Right kidney (tissue), 1 donor: ENCODE measurements at regions not wholly inside any gene's neighbourhood (a gene's known extent, or its start where the extent isn't known, plus 50 kb on each side); places are given as distances from the start of the nearest gene placed in this dataset.
"Not testable (repeated sequence)": the region's sequence is repeated elsewhere in the genome, so short reads cannot be mapped to it uniquely, and the experiment has no call there.

Source experiments
- DNase-seq: peaks from one replicate; pipeline ENCODE4 v3.0.0-alpha.2; 2016

GRCh38 chr21:5103880-5104561 is 5417.4 kb upstream of the TPTE start:
- DNase-seq: not testable (repeated sequence)

- DNase-seq: not testable (repeated sequence)
Observed at GRCh38 chr21:5104562-5104928, 5416.8 kb upstream of the TPTE start.

DNA sequence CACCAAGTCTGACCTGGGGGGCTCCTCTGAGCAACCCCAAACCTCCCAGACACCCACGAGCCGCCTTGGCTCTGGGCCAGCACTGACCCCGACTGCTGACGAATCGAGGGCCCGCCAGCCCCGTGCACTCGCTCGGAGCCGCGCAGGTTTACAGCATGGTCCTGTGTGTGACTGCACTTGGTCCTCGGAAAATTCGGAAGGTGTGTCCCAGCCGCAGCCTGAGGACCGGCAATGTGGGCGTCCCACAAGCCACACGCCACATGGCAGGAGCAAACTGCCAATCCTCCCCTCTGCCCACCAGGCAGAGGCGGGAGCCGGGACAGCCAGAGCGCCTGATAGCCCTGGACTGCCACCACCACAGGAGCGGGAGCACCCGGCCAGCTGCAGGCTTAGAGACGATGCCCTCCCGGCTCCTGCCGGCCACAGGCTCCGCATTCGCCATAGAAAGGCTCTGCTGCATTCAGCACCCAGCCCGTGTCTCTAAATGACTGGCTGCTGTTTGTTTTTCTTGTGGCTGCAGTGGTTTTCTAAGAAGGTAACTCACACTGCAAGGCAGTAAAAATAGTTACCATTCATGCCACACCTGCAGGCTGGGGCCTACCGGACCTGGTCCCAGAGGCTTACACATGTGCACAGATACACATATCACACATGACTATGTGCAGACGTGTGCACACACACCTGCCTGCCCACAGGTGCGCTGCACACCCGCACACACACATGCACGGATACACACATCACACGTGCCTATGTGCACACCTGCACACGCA is 5415.3 kb upstream of the TPTE start:
- not testable (repeated sequence) for DNase-seq

DNA sequence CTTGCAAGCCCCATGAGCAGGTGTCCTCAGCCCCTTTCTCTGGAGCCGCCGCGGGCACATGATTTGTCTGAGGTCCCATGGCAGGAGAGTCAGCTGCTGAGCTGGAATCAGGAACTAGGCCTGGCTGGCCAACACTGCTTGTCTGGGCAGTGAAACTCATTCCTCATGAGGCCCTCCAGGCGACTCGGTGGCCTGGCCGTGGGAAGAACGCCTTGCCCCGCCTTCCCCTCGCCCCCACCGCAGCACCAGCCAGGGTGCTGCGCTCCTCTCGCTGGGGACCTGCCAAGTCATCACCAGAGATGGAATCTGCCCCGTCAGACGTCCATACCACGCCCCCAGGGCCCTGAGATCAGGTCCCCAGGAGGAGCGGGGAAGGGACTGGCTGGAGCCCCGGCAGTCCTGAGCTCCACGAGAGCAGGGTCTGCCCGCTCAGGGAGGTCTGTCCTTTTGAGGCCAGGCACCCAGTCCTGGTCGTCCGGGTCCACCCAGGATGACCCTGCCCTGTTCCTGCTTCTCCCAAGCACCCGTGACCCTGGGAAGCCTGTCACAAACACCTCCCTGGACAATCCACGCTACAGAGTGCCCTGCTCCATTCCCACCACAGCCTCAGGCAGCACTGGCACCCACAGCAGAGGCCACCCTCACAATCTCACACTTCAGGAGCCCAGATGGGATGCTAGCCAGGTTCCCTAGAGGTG is 5414.5 kb upstream of the TPTE start:
- not testable (repeated sequence) for DNase-seq

DNA sequence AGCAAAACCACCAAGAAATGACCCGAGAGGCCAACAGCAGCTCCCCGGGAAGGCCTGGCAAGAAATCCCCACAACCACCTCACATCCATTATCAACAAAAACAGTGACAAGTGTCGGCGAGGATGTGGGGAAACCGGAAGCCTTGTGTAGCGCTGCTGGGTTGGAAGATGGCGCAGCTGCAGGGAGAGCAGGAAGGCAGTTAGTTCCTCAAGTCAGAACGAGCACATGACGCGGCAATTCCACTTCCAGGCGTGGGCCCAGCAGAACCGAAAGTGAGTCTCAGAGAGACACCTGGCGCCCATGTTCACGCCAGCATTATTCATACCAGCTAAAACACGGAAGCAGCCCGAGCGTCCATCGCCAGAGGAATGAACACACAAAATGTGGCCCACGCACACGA is 5413.7 kb upstream of the TPTE start:
- DNase-seq: not testable (repeated sequence)

GRCh38 chr21:5108048-5108775 is 5413.2 kb upstream of the TPTE start:
- not testable (repeated sequence) for DNase-seq

GRCh38 chr21:5111197-5111596 is 5410.2 kb upstream of the TPTE start:
- not testable (repeated sequence) for DNase-seq

DNA sequence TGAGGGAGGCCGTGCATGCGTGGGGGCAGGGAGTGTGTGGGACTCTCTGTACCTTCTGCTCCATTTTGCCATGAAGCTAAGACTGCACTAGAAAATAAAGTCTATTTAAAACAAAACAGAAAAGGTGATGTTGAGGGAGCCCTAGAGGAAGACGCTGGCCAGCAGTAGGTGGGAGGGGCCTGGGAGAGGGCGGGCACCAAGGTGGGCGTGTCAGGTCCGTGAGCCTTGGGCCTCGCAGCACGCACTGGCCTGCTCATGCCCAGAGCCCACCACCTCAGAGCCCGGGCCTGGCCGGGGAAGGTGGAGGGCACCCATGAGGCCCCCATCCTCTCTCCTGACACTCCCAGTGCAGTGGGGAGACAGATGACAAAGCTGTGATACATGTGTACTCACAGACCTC is 5408.3 kb upstream of the TPTE start:
- DNase-seq: not testable (repeated sequence)

GRCh38 chr21:5114468-5114867 is 5406.9 kb upstream of the TPTE start:
- not testable (repeated sequence) for DNase-seq

DNA sequence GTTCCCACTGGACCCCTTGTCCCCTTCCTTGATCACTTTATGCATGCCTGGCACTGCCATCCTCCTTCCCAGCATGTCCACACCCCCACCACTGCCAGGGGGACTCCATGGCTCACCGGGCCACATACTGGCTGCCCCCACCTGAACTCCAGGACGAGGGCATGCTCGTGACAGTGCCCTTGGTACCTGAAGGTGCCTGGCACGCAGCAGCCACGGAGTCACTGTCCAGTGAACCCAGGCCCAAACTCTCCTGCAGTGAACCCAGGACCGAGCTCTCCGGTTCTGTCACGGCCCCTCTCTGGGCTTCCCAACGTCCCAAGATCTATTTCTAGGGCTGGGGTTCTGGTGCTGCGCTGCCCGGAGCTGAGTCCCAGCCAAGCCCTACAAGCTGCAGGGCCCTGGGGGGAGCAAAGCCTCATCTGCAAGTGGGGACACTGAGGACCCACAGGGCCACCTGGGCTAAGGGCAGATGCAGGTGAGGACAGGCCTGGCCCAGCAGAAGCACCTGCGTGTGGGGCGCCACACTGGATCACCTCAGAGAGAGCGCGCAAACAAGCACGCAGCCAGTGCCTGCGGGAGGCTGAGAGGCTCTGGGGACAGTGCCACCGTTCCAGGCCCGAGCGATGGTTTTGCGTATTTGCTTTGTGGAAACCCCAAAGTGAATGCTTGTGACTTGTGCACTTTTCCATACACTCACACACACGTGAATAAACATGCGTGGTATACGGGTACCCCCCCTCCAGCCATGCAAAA is 5406.3 kb upstream of the TPTE start:
- DNase-seq: not testable (repeated sequence)

GRCh38 chr21:5115646-5116343 is 5405.6 kb upstream of the TPTE start:
- DNase-seq: not testable (repeated sequence)

GRCh38 chr21:5116344-5117123 is 5404.8 kb upstream of the TPTE start:
- DNase-seq: not testable (repeated sequence)

DNA sequence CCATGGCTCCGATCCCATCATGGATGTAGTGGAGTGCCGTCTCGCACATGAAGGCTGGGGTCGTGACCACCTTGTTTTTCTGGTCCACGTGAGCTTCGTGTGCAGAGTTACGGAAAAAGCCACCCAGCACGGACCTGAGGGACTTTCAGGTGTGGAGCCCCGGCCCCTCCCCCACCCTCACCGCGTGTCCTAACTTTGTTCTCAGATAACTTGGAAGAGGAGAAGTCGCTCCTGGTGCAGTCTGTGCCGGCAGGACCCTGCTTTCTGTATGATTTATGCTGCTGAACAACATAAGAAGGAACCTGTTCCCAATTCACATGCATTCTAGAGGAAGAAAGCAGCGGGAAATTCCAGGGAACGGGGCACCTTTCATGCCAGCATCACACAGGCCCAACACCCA is 5404.2 kb upstream of the TPTE start:
- DNase-seq: not testable (repeated sequence)

- DNase-seq: not testable (repeated sequence)
Observed at GRCh38 chr21:5117666-5118295, 5403.6 kb upstream of the TPTE start.

- DNase-seq: not testable (repeated sequence)
Observed at GRCh38 chr21:5118296-5118679, 5403.1 kb upstream of the TPTE start.

DNA sequence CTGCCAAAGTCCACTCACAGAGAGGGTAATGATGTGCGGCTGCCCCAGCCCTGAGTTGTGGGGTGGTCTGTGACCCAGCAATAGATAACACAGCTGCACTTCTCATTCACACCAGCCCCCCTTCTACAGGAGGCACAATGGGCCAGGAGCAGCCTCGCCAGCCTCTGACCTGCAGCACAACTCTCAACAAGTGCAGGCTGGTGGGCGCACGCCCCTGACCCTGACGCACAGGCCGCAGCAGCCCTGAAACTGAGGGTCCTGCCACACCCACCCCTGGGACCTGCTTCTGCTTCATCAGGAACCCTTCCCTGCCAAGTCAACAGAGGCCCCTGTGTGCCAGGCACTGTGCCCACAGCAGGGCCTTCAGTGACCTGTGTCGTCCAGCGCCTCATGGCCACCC is 5402.2 kb upstream of the TPTE start:
- DNase-seq: not testable (repeated sequence)

GRCh38 chr21:5121399-5121798 is 5400.0 kb upstream of the TPTE start:
- DNase-seq: peak; percentile 20

- not testable (repeated sequence) for DNase-seq
Observed at GRCh38 chr21:5121849-5122248, 5399.5 kb upstream of the TPTE start.

DNA sequence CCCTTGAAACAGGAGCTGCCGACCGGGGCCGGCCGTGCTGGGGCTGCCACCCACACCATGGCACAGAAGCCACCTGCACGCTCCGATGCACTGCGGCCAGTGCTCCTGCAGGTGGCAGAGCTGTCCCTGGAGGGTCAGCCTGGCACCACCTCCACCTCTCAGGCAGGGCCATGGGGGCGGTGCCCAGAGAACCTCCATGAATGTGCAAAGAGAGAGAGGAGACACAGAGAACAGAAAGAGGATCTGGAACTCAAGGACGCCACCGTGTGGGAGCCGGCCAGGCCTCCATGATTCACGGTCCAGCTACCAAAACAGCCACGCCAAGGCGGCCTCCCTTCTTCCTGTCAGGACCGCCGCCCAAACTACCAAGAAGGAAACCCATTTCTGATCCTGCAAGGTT is 5397.7 kb upstream of the TPTE start:
- not testable (repeated sequence) for DNase-seq

- peak; percentile 74 for DNase-seq
Observed at GRCh38 chr21:5128261-5128660, 5393.1 kb upstream of the TPTE start.
